HG02642 (cell line): ENCODE measurements at regions not wholly inside any gene's neighbourhood (a gene's known extent, or its start where the extent isn't known, plus 50 kb on each side); places are given as distances from the start of the nearest gene placed in this dataset.

Experiments used
- ATAC-seq: cut with Tn5 transposase; IDR thresholded peaks from one replicate; pipeline ENCODE4 v1.9.1; 2021; ENCODE audit warnings: mild to moderate bottlenecking; ENCODE audit not compliant: unreplicated experiment, poor library complexity

DNA sequence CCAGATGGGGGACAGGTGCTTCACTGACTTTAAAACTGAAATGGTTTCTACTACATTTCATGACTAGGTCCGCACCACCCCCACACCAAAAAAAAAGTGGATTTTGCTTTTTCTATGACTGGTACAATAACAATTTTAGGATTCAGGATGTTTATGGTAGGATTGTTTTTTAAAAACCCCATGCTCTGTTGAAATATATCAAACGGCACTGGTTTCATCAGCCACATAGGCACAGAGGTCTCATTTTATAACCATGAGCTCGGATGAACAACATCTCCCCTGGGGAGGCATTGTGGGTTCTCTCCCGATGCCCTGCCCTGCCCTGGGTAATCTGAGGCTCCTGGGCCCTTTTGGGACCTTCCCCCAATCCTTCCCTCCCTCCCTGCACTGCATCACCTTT is 202.7 kb upstream of the KBTBD8 start:
- no peak for ATAC-seq

DNA sequence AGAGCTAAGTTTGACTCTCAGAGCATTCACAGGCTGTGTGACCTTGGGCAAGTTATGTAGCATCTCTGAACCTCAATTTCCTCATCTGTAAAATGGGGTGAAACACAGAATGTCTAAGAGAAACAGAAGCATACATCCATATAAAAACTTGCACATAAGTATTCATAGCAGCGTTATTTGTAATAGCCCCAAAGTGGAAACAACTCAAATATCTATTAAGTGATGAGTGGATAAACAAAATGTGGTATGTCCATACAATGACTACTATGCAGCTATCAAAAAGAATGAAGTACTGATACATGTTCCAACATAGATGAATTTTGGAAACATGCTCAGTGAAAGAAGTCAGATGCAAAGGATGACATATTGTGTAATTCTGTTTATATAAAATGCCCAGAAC is 201.8 kb upstream of the KBTBD8 start:
- no peak for ATAC-seq

DNA sequence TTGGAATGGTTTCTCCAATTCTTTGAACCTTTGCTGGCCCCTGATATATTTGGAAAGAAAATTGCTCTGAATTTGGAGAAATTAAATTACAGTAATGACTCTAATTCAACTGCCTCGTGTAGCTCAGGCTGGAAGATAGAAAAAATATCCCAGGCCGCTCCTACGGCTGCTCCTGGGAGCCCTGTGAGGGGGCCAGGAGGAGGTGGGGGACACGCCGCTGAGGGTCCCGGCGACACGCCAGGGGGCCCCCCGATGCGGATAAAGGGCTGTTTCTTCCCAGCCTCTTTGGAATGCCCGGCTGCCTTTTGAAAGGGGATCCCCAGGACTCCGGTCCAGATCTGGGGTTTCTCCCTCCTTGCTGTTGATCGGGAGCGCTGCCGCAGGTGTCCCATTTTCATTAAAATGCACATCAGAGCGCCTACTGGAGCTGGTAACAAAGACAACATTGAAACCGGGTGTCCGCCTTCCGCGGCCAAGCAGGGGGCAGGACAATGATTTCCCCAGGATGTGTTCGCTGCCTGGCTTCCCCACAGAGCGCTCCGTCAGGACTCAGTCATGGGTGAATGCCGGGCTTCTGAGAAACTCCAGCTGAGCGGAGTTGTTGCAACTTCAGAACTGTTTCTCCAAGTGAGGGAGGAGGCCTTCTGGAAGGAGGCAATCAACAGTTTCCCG is 200.1 kb upstream of the KBTBD8 start:
- no peak for ATAC-seq

DNA sequence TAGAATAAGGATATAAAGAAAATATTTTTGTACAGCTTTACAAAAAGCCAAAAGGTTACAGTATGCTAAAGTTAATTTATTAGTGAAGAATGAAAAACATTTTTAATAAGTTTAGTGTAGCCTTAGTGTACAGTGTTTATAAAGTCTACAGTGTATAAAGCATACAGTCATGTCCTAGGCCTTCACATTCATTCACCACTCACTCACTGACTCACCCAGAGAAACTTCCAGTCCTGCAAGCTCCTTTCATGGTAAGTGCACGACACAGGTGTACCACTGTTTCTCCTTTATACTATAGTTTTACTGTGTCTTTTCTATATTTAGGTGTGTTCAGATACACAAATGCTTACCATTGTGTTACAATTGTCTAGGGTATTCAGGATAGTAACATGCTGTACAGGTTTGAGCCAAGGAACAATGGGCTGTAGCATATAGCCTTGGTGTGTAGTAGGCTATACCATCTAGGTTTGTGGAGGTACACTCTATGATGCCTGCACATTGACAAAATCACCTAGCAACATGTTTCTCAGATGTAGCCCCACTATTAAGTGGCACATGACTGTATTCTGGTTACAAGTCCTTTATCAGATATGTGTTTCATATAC is 197.1 kb upstream of the KBTBD8 start:
- no peak for ATAC-seq

DNA sequence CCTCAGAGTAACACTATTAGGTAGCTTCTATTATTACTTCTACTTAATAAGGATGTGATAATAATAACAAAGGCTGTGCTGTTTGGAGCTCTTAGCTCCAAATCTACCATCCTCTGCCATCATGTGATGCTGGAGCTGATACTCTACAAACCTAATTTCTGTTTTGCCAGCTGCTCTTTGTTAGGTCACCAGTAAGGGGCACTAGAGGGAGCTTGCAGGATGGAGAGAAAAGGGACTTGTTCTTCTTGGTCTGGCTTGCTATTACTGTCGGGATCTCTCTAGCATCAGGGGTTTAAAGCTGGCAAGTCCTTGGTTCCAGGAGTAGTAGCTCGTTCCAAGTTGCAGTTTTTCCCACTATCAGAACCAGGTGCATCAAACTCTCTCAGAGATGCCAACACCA is 194.9 kb upstream of the KBTBD8 start:
- ATAC-seq, result no peak

DNA sequence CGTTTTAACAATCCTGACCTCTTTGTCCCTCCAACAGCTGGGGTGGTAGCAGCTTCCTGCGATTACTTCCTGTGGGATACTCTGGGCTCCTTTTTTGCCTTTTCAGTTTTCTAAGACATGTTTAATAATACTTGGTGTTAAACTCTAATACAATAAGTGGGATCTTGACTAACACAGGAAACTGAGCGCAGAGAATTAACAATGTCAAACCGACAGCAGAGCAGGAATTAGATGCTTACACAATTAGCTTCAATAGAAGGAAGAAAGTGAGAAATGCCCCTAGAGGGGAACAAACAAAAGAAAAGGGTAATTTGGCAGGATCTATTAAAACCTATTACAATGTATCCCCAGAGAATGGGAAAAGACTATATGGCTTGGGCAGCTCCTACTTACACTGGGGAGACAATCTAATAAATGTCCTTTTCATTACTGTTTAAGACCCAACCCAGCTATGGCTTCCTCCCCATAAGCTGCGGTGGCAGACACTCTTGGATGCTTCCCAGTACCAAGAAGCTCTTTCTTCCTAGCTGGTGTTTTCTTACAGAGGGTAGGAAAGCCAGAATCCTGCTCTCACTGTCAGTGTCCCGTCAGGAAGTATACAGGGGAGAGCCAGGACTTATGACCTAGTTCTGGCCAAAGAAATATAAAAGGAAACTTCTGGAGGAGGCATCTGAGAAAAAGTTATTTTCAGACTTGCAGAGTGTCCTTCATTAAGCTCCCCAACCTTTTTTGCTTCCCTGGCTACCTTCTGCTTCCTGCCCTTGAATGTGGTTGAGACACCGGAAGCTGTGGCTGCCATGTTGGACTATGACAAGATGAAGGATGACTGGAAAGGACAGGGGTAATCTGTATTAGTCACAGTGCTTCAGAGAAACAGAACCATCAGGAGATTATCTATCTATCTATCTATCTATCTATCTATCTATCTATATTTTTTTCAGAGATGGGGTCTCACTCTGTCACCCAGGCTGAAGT is 194.1 kb upstream of the KBTBD8 start:
- no peak for ATAC-seq

DNA sequence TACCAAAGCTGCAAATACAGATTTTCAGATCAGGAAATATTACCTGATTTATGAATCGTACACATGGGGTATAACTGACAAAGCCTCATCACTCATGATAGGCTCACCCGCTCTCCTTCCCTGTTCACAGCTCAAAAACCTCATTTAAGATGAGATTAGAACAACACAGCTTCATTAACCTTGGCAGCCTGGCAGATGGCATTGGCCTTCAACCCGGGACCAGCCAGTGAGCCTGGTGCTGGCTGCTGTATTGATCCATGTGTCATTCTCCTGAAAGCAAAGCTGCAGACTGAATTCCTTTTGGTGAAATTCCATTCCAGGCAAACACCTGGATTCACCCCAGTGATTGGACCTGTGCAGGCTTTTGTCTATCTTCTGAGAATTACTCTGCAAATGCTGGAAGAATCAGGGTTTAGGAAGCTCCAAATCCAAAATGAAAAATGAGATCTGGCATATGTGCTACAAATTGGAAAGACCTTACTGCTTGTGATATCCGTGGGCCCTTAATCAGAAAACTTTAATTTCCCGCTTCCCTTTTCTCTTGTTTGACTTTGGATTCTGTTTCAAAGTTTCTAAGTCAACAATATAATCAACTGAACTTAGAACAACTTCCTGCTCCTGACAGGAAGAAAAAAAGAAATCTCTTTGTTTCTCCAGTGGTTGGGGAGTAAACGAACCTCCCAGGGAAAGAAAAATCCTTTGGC is 189.1 kb upstream of the KBTBD8 start:
- no peak for ATAC-seq

DNA sequence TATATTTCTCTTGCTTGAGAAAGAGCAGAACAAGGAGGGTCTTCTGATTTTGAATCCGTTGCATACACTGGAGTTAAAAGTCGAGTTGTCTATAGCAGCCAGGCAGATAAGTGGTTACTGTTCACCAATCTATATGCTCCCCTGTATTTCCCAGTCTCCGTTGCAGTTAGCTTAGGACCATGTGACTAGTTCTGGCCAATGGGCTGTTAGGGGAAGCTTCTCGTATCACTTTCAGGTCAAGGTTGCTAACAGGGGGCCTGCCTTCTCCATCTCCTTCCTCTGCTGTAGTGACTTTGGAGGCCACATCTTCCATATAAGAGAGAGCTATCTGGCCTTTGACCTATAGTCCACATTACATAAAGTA is 188.5 kb upstream of the KBTBD8 start:
- no peak for ATAC-seq

DNA sequence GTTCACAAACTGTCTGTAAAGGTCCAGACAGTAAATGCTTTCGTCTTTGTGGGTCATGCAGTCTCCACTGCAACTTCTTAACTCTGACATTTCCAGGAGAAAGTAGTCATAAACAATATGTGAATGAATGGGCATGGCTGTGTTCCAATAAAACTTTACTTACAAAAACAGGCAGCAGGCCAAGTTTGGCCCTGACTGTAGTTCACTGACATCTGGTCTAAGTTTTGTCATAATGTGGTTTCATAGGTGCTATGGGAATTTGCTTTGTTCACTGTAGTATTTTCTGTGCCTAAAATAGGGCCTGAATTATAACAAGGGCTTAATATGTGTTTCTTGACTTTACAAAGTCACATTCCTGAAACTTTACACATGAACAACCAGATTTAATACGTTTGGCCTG is 186.0 kb upstream of the KBTBD8 start:
- no peak for ATAC-seq

DNA sequence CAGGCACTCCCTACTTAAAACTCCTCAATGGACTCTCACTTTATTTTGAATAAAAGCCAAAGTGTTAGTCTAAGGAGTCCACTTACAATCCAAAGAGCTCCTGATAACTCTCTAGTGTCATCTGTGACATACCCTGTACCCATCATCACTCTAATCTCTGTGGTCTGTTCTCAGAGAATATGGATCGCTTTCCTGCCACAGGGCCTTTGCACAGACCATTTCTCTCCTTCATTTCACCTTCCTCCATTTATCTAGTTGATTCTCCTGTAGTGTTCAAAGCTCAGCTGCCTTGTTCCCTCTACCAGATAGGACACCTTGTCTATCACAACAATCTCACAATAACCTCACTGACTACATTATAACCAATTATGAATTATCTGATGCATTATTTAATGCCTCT is 185.4 kb upstream of the KBTBD8 start:
- ATAC-seq, result no peak

DNA sequence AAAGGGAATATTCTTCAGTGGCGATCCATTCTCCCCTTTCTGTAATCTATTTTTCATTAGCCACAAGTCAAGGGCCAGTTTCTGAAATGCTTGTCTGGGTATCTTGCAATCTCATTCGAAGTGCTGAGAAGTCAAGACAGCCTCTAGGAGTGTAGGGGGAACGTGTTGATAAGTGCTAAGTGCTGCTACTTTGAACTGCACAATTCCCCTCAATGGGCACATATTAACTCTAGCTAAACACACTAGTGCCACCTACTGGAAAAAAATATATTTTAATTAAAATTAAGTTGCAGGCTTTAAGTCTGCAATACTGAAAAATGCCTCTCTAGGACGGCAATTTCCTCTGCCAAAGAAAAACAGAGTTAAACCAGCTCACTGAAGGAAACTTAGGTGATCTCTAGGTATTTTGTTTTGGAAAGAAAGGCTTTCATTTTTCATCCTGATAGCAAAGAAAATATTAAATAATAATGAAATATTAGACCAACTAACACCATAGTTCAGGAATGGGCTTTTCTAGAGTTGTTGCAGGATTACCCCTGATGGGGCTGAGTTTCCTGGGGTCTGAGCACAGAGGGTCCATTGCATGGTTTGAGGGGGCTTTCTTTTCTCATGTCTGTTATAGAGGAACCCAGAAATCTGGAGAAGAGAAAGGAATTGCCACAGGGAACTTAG is 181.9 kb upstream of the KBTBD8 start:
- ATAC-seq, result no peak

DNA sequence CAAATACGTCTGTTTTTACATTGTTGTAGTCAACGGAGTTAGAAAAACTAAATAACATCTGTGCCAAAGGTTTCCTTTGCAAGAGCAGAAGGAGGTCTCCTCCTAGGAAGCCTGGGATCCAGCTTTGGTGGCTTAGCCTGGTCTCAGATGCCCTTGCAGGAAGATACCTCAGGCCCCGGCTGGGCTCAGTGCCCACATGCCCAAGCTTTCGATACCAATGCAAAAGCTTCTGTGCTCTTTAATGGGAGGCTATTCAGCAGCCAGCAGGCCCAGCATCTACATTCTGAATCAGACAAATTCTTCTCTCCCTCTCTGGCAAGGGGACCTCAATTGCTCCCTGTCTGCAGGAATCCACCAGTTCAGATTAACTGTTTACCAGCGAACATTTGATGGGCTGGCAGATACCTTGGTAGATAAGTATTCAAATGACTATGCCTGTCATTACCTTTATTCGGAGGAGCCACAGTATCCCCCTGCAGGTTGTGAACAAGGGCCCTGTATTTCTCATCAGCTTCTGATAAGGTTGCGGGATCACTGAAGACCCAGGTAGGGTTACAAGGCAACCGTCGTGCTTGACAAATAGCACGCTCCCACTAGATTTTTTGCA is 180.1 kb upstream of the KBTBD8 start:
- ATAC-seq, result no peak

DNA sequence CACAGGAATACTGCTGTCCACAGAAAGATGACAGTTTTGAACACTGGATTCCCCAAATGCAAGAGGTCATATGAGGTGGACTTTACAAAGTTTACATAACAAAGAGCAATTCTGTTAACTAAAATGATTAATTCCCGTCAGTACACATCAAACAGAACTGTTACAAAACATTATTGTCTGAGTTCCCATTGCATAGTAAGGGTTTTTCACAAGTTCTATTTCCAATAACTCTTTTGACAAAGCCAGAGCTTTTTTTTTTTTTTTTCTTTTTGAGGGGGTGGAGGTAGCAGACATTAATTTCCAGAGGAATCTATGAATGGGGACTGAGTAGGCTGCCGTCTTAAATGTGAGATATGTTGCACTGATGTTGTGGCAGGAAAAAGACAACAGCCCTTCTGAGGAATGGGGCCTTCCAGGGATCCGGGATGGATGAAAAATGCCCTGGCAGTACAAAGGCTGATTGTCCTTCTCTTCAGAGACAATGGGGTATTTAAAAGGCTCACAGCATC is 178.1 kb upstream of the KBTBD8 start:
- no peak for ATAC-seq

DNA sequence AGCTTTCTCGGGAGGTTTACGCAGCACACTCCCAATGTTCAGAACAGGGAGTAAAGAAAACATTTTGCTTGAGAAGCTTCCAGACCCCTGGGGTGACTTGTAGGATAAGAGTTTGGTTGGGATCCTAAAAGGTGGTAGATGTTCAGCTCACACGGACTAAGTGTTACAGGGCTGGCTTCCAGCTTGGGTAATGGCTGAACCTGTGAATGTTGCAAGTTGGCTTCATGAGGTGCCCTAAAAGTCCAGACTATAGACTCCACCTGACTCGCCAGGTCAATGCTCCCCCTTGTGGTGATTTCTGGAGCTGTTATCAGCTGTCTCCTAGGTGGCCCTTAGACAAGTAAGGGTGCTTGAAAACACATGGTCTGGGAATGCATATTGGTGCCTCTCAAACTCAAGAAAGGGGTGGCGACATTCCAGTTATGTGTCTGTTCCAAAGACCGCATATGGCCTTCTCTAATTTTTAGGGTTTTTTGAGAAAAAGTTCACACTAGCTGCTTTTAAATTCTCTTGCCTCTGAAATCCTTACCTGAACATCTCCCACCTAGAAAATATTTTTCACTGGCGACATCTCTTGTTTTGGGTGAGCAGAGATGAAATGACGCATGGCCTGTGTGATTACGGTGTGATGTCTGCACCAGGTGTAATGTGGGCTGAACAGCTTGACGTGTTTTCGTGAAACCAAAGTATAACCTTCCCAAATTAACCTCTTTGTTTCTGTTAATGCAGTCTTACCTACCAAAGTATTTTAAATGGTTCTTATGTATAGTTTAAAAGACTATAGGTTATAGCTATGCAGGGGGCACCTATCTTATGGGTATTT is 175.7 kb upstream of the KBTBD8 start:
- ATAC-seq, result peak; percentile 91

DNA sequence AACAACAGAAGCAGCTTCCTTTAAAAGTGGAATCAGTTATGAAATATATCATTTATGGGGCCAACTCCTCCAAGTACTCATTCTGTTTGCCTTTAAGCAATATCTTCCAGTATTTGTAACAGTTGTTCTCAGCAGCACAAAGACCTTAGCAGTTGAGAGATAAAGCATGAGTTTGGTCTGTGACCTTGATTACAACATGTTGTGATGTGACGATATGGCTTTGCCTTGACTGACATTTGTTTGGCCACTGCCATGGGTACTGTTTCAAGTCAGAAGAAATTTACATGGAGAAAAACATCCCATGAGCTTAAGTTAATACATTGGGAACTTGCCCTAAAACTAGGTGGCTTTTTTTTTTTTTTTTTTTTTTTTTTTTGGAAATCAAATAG is 175.1 kb upstream of the KBTBD8 start:
- no peak for ATAC-seq

DNA sequence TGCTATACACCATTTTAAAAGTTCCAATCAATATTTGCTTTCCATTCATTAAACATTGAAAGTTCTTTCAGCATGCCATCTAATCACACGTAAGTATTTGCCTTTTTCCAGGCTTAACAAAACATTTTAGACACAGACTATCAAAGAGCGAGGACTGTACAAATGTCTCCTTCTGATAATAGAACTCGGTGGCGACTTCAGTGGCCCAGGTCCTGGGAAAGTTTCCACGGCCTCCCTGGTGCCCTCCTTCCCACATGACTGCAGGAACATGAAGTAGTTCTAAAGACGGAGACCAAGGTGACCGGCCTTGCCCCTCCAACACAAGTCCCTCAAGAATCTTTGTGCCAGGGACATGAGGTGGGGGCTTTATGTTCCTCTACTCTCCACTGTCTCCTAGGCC is 174.6 kb upstream of the KBTBD8 start:
- ATAC-seq, result no peak

DNA sequence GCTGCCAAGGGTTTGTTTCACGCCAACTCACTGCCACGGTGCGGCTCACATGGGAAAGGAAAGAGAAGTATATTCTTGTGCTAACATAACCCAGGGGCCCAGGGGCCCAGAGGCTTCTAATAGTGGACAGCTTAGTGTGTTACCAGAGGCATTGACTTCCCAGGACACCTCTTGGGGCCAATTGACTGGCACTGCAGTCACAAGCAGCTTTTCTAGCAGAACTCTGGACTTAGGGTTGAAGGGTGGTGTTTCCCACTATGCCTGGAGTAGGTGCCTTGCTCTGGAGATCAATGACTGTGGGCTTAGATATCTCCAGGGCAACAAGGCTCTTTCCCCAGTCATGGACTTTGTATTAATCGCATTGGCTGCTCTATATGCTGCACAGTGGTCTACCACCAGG is 172.7 kb upstream of the KBTBD8 start:
- ATAC-seq, result no peak

DNA sequence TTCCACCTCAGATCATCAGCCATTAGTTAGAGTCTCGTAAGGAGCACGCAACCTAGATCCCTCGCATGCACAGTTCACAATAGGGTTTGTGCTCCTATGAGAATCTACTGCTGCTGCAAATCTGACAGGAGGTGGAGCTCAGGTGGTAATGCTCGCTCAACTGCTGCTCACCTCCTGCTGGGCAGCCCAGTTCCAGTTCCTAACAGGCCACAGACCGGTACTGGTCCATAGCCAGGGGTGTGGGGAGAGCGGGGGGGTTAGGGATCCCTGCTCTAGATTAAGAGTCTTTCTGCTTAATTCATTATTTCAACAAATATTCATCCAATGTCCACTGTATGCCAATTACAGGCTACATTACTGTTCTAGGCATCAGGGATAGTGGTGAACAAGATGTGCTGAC is 170.4 kb upstream of the KBTBD8 start:
- no peak for ATAC-seq

DNA sequence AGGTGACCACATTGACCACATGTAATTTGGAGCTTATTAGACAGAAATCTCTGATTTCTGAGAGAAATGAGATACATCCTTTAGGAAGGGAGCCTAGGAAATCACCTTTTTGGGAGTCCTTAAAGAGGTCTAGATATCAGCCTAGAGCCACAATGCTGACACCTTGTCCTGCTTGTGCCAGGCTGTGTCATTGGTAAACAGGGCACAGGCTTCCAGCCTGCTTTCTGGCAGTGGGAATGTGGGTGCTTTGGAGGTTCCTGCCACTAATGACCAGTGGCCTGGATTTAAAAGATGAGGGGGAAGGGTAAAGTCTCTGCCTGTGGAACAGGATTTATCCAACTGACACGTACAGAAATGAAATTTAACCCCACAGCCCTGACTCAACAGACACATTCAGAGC is 169.8 kb upstream of the KBTBD8 start:
- ATAC-seq, result no peak
